GM10266 (cell line): ENCODE measurements at regions not wholly inside any gene's neighbourhood (a gene's known extent, or its start where the extent isn't known, plus 50 kb on each side); places are given as distances from the start of the nearest gene placed in this dataset.

Experiments used
- DNase-seq: peaks from one replicate; pipeline ENCODE4 v3.0.0; 2012; ENCODE audit errors: extremely low spot score
- TF ChIP-seq, protein P1 (sequence below): IDR thresholded peaks from 2 replicates; pipeline ENCODE4 v1.5.1; 2012; ENCODE audit warnings: mild to moderate bottlenecking, low read depth; ENCODE audit not compliant: control insufficient read depth, insufficient read depth; ENCODE audit errors: missing control alignments

DNA sequence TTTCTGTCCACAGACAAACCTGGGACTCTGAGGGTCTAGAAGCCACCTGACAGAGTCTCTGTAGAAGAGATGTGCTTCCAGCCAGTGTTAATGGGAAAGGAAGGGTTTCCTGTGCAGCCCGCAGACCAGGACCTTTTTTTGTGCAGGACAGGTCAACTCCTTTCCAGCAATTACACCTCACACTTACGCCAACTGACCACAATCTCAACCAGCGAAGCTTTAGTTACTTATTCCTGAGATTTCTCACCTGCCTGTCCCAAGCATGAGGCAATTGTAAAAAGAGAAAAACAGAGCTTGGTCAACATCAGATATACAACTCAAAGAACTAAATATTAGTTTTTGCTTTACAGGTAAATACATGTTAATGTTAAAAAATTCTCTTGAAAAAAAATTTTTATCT is 393.8 kb upstream of the ID4 start:
- TF ChIP-seq, protein P1, sequence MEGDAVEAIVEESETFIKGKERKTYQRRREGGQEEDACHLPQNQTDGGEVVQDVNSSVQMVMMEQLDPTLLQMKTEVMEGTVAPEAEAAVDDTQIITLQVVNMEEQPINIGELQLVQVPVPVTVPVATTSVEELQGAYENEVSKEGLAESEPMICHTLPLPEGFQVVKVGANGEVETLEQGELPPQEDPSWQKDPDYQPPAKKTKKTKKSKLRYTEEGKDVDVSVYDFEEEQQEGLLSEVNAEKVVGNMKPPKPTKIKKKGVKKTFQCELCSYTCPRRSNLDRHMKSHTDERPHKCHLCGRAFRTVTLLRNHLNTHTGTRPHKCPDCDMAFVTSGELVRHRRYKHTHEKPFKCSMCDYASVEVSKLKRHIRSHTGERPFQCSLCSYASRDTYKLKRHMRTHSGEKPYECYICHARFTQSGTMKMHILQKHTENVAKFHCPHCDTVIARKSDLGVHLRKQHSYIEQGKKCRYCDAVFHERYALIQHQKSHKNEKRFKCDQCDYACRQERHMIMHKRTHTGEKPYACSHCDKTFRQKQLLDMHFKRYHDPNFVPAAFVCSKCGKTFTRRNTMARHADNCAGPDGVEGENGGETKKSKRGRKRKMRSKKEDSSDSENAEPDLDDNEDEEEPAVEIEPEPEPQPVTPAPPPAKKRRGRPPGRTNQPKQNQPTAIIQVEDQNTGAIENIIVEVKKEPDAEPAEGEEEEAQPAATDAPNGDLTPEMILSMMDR = no peak
- DNase-seq = no peak

DNA sequence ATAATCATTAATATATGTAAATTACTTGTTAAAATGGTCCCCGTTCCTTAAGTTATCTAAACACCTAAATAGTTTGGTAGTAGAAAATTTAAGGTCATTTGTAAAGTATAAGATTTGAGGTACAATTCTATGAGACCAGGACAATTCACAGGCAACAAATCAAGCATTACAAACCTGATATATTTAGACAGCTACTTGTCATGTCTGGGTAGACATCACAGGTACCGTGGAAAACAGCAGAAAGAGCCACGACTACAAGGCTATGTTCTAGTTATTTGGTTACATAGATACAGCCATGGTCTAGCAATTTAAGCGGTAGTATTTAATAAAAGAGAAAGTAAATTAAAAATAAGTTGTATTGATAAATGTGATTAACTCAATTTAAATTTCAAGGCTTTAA is 393.1 kb upstream of the ID4 start:
- TF ChIP-seq, protein P1 = no peak
- DNase-seq = no peak

DNA sequence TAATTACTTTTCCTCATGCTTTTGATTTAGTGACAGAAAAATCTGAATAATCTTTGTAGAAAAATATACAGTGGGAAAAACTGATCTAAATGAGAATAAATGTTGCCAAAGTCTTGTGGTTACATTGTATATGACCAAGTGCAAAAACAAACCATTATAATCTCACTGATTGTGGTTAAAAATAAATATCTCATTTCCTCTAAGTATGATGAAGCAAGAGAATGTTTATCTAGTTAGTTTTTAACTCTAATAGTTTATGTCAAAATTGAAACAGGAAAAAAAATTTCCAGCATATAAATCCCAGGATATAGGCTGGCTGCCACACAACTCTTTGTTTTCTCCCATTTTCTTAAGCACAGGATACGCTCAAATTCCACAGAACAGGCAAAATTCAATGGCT is 392.7 kb upstream of the ID4 start:
- no peak for DNase-seq
- TF ChIP-seq, protein P1 = no peak

DNA sequence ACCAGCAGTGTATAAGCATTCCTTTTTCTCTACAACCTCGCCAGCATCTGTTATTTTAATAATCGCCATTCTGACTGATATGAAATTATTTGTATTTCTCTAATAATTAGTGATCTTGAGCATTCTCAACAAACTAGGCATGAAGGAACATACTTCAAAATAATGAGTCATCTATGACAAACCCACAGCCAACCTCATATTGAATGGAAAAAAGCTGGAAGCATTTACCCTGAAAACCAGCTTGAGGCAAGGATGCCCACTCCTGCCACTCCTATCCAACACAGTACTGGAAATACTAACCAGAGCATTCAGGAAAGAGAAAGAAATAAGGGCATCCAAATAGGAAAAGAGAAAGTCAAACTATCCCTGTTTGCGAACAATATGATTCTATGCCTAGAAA is 390.6 kb upstream of the ID4 start:
- DNase-seq = no peak
- TF ChIP-seq, protein P1 = no peak

DNA sequence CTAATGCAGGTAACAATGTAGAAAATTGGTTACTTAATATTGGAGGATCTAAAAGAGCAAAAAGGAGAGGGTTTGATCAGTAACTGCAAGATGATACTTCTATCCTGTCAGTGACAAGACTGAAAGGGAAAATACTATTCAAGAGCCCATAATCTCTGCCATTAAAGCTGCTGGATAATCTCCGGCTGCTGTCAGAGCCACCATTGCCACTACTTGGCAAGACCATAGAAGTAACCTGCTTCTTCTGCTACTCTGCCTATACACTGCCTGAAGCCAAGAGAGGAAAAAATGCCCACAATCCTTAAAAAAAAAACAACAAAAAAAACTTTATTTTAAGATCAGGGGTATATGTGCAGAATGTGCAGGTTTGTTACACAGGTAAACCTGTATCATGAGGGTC is 386.5 kb upstream of the ID4 start:
- TF ChIP-seq, protein P1 = no peak
- DNase-seq = no peak

DNA sequence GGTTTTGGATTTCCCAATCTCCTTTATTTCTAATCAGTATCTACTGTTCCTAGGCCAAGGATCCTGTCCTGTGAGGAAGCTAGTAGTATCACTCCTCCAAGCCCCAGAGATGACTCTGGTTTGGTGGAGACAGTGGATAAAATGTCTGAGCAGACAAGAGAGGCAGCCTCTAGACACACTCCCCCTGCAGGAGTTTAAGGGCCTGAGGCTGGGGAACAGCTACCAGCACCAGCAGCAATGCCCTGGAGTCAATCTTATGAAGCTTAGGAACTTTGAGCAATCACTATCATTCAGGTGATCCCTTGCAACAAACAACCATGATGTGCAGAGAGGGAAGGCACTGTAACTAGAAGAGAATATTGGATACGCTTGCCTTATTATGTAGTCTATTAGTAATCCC is 384.7 kb upstream of the ID4 start:
- TF ChIP-seq, protein P1 = no peak
- DNase-seq = no peak

DNA sequence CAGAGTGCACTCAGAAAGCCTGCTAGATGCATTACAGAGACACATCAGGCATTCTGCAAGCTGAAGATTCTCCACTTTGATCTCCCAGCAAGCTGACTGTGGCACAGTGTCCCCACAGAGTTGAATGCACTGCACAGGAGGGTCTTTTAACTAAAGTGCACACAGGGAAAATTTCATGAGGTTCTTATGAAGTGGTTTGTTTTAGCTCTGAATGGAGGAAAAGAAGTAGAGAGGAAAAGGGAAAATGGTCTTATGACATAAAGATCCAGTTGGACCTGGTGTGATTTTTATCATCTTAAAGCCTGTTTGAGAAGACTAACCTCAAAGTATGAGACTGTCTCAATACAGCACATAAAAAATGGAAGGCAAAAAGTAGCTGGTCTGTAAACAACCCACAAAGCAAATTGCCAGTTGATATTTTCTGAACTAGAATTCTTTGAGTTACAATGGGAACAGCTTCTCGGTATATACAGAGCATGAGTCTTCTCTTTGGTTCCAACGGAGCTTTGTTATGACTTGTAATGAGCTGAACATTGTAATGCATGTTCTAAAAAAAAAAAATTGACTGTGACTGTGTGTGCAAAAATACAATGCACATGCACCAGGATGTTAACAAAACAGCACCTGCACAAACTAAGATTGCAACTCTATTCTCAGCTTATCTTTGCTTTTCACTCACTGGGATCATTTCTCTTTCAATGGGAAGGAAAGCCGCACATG is 383.0 kb upstream of the ID4 start:
- TF ChIP-seq, protein P1 = no peak
- no peak for DNase-seq
